H9 (cell line): ENCODE measurements at regions not wholly inside any gene's neighbourhood (a gene's known extent, or its start where the extent isn't known, plus 50 kb on each side); places are given as distances from the start of the nearest gene placed in this dataset.

ENCODE experiments used
- DNase-seq: peaks from one replicate; pipeline ENCODE4 v3.0.0-alpha.2; 2017
- H2AFZ ChIP-seq: one replicate; pipeline ENCODE4 v1.6.1; 2013; ENCODE audit warnings: mild to moderate bottlenecking, low read length, control low read depth, moderate library complexity
- H2AK5ac ChIP-seq: 2 replicates; pipeline ENCODE4 v1.6.1; 2013; ENCODE audit warnings: low read length, control low read depth, mixed read lengths; ENCODE audit not compliant: insufficient read length
- H2BK120ac ChIP-seq: one replicate; pipeline ENCODE4 v1.6.1; 2013; ENCODE audit warnings: low read depth, mild to moderate bottlenecking, low read length, control low read depth, inconsistent platforms; ENCODE audit not compliant: poor library complexity, severe bottlenecking
- H2BK12ac ChIP-seq: 2 replicates; pipeline ENCODE4 v1.6.1; 2013; ENCODE audit warnings: low read length, control low read depth, mixed read lengths, low read depth; ENCODE audit not compliant: insufficient read length
- H2BK15ac ChIP-seq: 2 replicates; pipeline ENCODE4 v1.6.1; 2013; ENCODE audit warnings: low read depth, low read length, control low read depth
- H2BK20ac ChIP-seq: one replicate; pipeline ENCODE4 v1.6.1; 2013; ENCODE audit warnings: low read depth, mild to moderate bottlenecking, low read length, control low read depth, inconsistent platforms; ENCODE audit not compliant: poor library complexity, severe bottlenecking
- H2BK5ac ChIP-seq: 2 replicates; pipeline ENCODE4 v1.6.1; 2013; ENCODE audit warnings: low read length, control low read depth, mixed read lengths; ENCODE audit not compliant: insufficient read length
- H3K14ac ChIP-seq: 2 replicates; pipeline ENCODE4 v1.6.1; 2013; ENCODE audit warnings: low read length, control low read depth; ENCODE audit not compliant: insufficient read depth
- H3K18ac ChIP-seq: 2 replicates; pipeline ENCODE4 v1.6.1; 2013; ENCODE audit warnings: low read depth, mild to moderate bottlenecking, mixed read lengths, low read length, control low read depth; ENCODE audit not compliant: insufficient read length
- H3K23ac ChIP-seq: 2 replicates; pipeline ENCODE4 v1.6.1; 2013; ENCODE audit warnings: low read length, control low read depth, mixed read lengths, low read depth; ENCODE audit not compliant: insufficient read length
- H3K23me2 ChIP-seq: 2 replicates; pipeline ENCODE4 v1.6.1; 2013; ENCODE audit warnings: low read depth, mild to moderate bottlenecking, mixed read lengths, low read length, control low read depth; ENCODE audit not compliant: insufficient read length, poor library complexity, severe bottlenecking
- H3K27ac ChIP-seq: 2 replicates; pipeline ENCODE4 v1.5.1; 2013; ENCODE audit warnings: low read length, control low read depth, mixed read lengths, low read depth; ENCODE audit not compliant: insufficient read length
- H3K27me3 ChIP-seq: 2 replicates; pipeline ENCODE4 v1.6.1; 2013; ENCODE audit warnings: low read length, control low read depth, inconsistent platforms; ENCODE audit not compliant: insufficient read depth
- H3K4ac ChIP-seq: 2 replicates; pipeline ENCODE4 v1.6.1; 2013; ENCODE audit warnings: low read depth, mild to moderate bottlenecking, control low read depth, inconsistent platforms, low read length, moderate library complexity
- H3K4me1 ChIP-seq: 2 replicates; pipeline ENCODE4 v1.6.1; 2013; ENCODE audit warnings: low read length, control low read depth, inconsistent platforms; ENCODE audit not compliant: insufficient read depth
- H3K4me2 ChIP-seq: 2 replicates; pipeline ENCODE4 v1.6.1; 2013; ENCODE audit warnings: low read length, control low read depth, mixed read lengths; ENCODE audit not compliant: insufficient read length, insufficient read depth
- H3K56ac ChIP-seq: 2 replicates; pipeline ENCODE4 v1.6.1; 2013; ENCODE audit warnings: low read depth, mild to moderate bottlenecking, mixed read lengths, low read length, control low read depth; ENCODE audit not compliant: insufficient read length
- H3K79me1 ChIP-seq: 2 replicates; pipeline ENCODE4 v1.6.1; 2013; ENCODE audit warnings: low read depth, mild to moderate bottlenecking, moderate library complexity, low read length, control low read depth, inconsistent platforms; ENCODE audit not compliant: insufficient read depth, poor library complexity, severe bottlenecking
- H3K79me2 ChIP-seq: 2 replicates; pipeline ENCODE4 v1.6.1; 2013; ENCODE audit warnings: low read length, control low read depth, inconsistent platforms; ENCODE audit not compliant: insufficient read depth
- H3K9ac ChIP-seq: 2 replicates; pipeline ENCODE4 v1.6.1; 2013; ENCODE audit warnings: low read length, control low read depth, mixed read lengths; ENCODE audit not compliant: insufficient read length; ENCODE audit errors: extremely low read depth
- H3K9me3 ChIP-seq: one replicate; pipeline ENCODE4 v1.6.1; 2013; ENCODE audit warnings: low read depth, low read length, inconsistent platforms; ENCODE audit not compliant: control insufficient read depth
- H3T11ph ChIP-seq: one replicate; pipeline ENCODE4 v1.6.1; 2013; ENCODE audit warnings: mild to moderate bottlenecking, low read length, control low read depth, inconsistent platforms
- H4K20me1 ChIP-seq: one replicate; pipeline ENCODE4 v1.6.1; 2013; ENCODE audit not compliant: control insufficient read depth, insufficient read length, insufficient read depth
- H4K5ac ChIP-seq: 2 replicates; pipeline ENCODE4 v1.6.1; 2013; ENCODE audit warnings: low read depth, mild to moderate bottlenecking, mixed read lengths, low read length, control low read depth; ENCODE audit not compliant: insufficient read length
- H4K8ac ChIP-seq: replicated peaks from 2 replicates; pipeline ENCODE4 v1.6.1; 2013; ENCODE audit warnings: low read length, control low read depth, mixed read lengths, low read depth; ENCODE audit not compliant: insufficient read length
- H4K91ac ChIP-seq: 2 replicates; pipeline ENCODE4 v1.6.1; 2013; ENCODE audit warnings: low read depth, mild to moderate bottlenecking, moderate library complexity, mixed read lengths, low read length, control low read depth; ENCODE audit not compliant: insufficient read length
- H3K27ac Mint-ChIP-seq, 3 experiments: 2 replicates in 2 of 3; 3 replicates in 1 of 3; pipeline ENCODE4 v1.8.0; 2020 to 2021; ENCODE audit warnings: mixed read lengths in 3 of 3, mild to moderate bottlenecking in 1 of 3, moderate library complexity in 1 of 3
- H3K27me3 Mint-ChIP-seq: 2 replicates; pipeline ENCODE4 v1.8.0; 2021; ENCODE audit warnings: low read depth, mild to moderate bottlenecking, moderate library complexity, mixed read lengths
- H3K36me3 Mint-ChIP-seq, 3 experiments: 2 replicates in 2 of 3; 3 replicates in 1 of 3; pipeline ENCODE4 v1.8.0; 2020 to 2021; ENCODE audit warnings: low read depth in 3 of 3, mixed read lengths in 3 of 3; ENCODE audit not compliant: insufficient read depth in 1 of 3
- H3K4me1 Mint-ChIP-seq, 2 experiments: 2 replicates each; pipeline ENCODE4 v1.8.0; 2020; ENCODE audit warnings: mixed read lengths in 2 of 2
- H3K4me3 Mint-ChIP-seq, 2 experiments: 2 replicates in 1 of 2; 3 replicates in 1 of 2; pipeline ENCODE4 v1.8.0; 2020 to 2021; ENCODE audit warnings: mild to moderate bottlenecking in 2 of 2, mixed read lengths in 2 of 2, moderate library complexity in 1 of 2
- H3K9me3 Mint-ChIP-seq, 2 experiments: 2 replicates in 1 of 2; 3 replicates in 1 of 2; pipeline ENCODE4 v1.8.0; 2020; ENCODE audit warnings: mild to moderate bottlenecking in 2 of 2, mixed read lengths in 2 of 2, moderate library complexity in 1 of 2
- CTCF ChIP-seq: fragments of 200-600 bp; sonication (generic); conservative IDR thresholded peaks from 3 replicates; pipeline ENCODE4 v1.8.0; 2021; ENCODE audit warnings: antibody characterized with exemption, mild to moderate bottlenecking
- WGBS: extraction: QIAGEN DNeasy Blood & Tissue Kit; methylation state at CpG from one replicate; pipeline ENCODE4 v1.1.7; 2013; ENCODE audit warnings: missing lambda C conversion rate, low lambda C conversion rate, mixed read lengths; ENCODE audit not compliant: insufficient read length; ENCODE audit errors: extremely low coverage; 5-methylcytosine and 5-hydroxymethylcytosine counted together

- Mint-ChIP-seq H3K36me3 (no peaks in the 10 kb centered on the region), H3K4me1 (no peaks in the 10 kb centered on the region), H3K4me3 (no peak overlapping the region), H3K9me3 (no peaks in the 10 kb centered on the region), H3K27ac (peak overlapping the region in 1 of 3 experiments; percentile 66; a peak in 2 of 7 replicates), H3K27me3 (peaks cover 2% of the 10 kb centered on the region; the same call in 1 of the 2 replicates)
- Histone ChIP-seq H2BK5ac (no peak overlapping the region), H2BK12ac (no peak overlapping the region), H2AK5ac (no peak overlapping the region), H3K23me2 (no peaks in the 10 kb centered on the region), H4K5ac (no peak overlapping the region), H3K9ac (no peak overlapping the region), H3K79me2 (no peaks in the 10 kb centered on the region), H4K20me1 (no peaks in the 10 kb centered on the region), H3T11ph (no peak overlapping the region), H3K4me1 (no peaks in the 10 kb centered on the region), H3K23ac (no peak overlapping the region), H3K27me3 (no peaks in the 10 kb centered on the region), H3K14ac (no peak overlapping the region), H3K9me3 (no peaks in the 10 kb centered on the region), H4K8ac (no peak overlapping the region), H3K79me1 (no peaks in the 10 kb centered on the region), H3K56ac (no peak overlapping the region), H3K4ac (no peak overlapping the region), H3K4me2 (no peak overlapping the region), H2BK20ac (no peak overlapping the region), H2AFZ (no peak overlapping the region), H2BK120ac (no peak overlapping the region), H3K18ac (no peak overlapping the region), H4K91ac (no peak overlapping the region), H2BK15ac (no peak overlapping the region), H3K27ac (no peak overlapping the region)
- no peak for DNase-seq
- TF ChIP-seq CTCF: no peak
- WGBS: no CpG with 5 or more reads among the region's 2 CpGs
Observed at GRCh38 chr6:138025528-138025978, 81.7 kb downstream of the PERP start.
